GM12878 (cell line): ENCODE measurements at regions not wholly inside any gene's neighbourhood (a gene's known extent, or its start where the extent isn't known, plus 50 kb on each side); places are given as distances from the start of the nearest gene placed in this dataset.

Experiments used
- HDAC2 ChIP-seq: fragments of 200-600 bp; sonication (generic); IDR thresholded peaks from 2 replicates; pipeline ENCODE4 v1.6.1; 2017
- IRF3 ChIP-seq: fragments of 450-650 bp; IDR thresholded peaks from 2 replicates; pipeline ENCODE4 v1.6.1; 2014; ENCODE audit warnings: mild to moderate bottlenecking
- NBN ChIP-seq: fragments of 450-650 bp; IDR thresholded peaks from 2 replicates; pipeline ENCODE4 v1.6.1; 2016
- SIX5 ChIP-seq: IDR thresholded peaks from 2 replicates; pipeline ENCODE4 v1.6.1; 2011; ENCODE audit warnings: mild to moderate bottlenecking, low read depth, low read length, moderate library complexity; ENCODE audit not compliant: severe bottlenecking
- TAF1 ChIP-seq: IDR thresholded peaks from 2 replicates; pipeline ENCODE4 v1.6.1; 2011; ENCODE audit warnings: mild to moderate bottlenecking, low read depth, low read length, borderline replicate concordance
- ZNF207 ChIP-seq: fragments of 450-650 bp; IDR thresholded peaks from 2 replicates; pipeline ENCODE4 v1.6.1; 2014; ENCODE audit warnings: antibody characterized with exemption, mild to moderate bottlenecking, borderline replicate concordance

DNA sequence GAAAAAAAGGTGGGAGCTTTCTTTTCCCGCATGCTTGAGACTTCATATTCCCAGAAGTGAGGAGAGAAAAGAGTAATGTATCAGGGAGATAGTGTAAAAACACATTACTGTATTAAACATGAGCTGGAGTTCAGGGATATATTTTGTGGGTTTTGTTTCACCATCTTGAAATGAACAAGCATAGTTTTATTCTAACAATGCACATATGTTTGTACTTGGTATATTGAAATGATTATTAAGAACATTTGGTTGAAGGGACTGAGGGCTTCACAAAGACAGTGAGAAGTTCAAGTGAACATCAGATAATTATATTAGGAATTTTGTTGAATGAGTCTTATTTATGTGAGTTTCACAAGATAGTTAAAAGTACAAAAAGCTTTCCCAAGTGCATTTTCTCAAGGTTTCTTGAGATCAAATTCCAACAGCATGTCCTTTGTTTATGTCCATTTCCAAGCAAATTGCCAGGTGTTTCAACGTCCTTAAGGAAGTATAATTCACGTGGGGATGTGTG is 368.8 kb downstream of the ANKRD50 start:
- TF ChIP-seq TAF1 (no peak), NBN (no peak), IRF3 (no peak), HDAC2 (no peak), ZNF207 (no peak), SIX5 (no peak)
